Endothelial cell of umbilical vein (primary cell): ENCODE measurements at regions not wholly inside any gene's neighbourhood (a gene's known extent, or its start where the extent isn't known, plus 50 kb on each side); places are given as distances from the start of the nearest gene placed in this dataset.

Experiments used
- CTCF ChIP-seq, 2 donors: IDR thresholded peaks; 1 replicate in 1 of 2; 2 replicates in 1 of 2; pipeline ENCODE4 v1.5.1; 2011; ENCODE audit warnings: low read length in 2 of 2, mild to moderate bottlenecking in 2 of 2, moderate library complexity in 2 of 2, control low read depth in 1 of 2, inconsistent platforms in 1 of 2, low read depth in 1 of 2; ENCODE audit not compliant: insufficient read depth in 1 of 2; ENCODE audit errors: extremely low read depth in 1 of 2
- POLR2A ChIP-seq: IDR thresholded peaks from 2 replicates; pipeline ENCODE4 v1.6.1; 2012; ENCODE audit warnings: low read depth, mild to moderate bottlenecking, control low read depth, low read length

DNA sequence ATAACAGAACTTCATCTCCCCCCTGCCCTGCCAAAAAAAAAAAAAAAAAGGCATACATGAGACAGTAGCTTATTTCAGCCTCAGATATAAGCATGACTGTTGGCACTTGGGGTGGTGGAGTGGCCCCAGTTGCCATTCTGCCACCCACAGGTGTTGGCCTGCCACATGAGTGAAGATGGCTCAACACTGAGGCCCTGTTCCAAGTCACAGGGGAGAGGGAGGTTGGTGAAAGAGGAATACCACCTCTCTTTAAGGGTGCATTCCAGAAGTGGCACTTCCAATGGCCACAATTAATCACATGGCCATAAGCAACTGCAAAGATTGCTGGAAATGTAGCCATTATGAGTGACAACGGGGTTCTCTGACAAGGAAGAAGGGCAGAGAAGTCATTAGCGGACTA, 61.9 kb upstream of the JARID2 start:
- TF ChIP-seq POLR2A: no peak
- TF ChIP-seq CTCF (IDR thresholded peaks at IDR 0.05; ENCODE audit: extremely low read depth in 1 of 2, insufficient read depth in 1 of 2, low read depth in 1 of 2, low read length in 2 of 2): no peak
